HL-60 (cell line): ENCODE measurements at regions not wholly inside any gene's neighbourhood (a gene's known extent, or its start where the extent isn't known, plus 50 kb on each side); places are given as distances from the start of the nearest gene placed in this dataset.

Source experiments
- DNase-seq, 2 experiments: peaks; one replicate each; pipeline ENCODE4 v3.0.0-alpha.2; 2010 to 2020; ENCODE audit warnings: low read depth in 1 of 2, low spot score in 1 of 2
- H3K27ac ChIP-seq: fragments of 250-450 bp; sonication (Bioruptor Pico); replicated peaks from 2 replicates; pipeline ENCODE4 v1.5.1; 2020; ENCODE audit warnings: mild to moderate bottlenecking, moderate library complexity
- H3K27me3 ChIP-seq: fragments of 250-450 bp; sonication (Bioruptor Pico); 2 replicates; pipeline ENCODE4 v1.5.1; 2021; ENCODE audit warnings: mild to moderate bottlenecking, moderate library complexity; ENCODE audit not compliant: insufficient read depth, poor library complexity, severe bottlenecking
- H3K4me3 ChIP-seq: replicated peaks from 2 replicates; pipeline ENCODE4 v1.5.1; 2011; ENCODE audit warnings: mild to moderate bottlenecking, control low read depth, low read length; ENCODE audit not compliant: insufficient read depth
- GABPA ChIP-seq: IDR thresholded peaks from 2 replicates; pipeline ENCODE4 v1.6.1; 2012; ENCODE audit warnings: low read depth
- POLR2AphosphoS5 ChIP-seq: IDR thresholded peaks from 2 replicates; pipeline ENCODE4 v1.6.1; 2012; ENCODE audit warnings: low read depth
- SPI1 ChIP-seq: IDR thresholded peaks from 2 replicates; pipeline ENCODE4 v1.6.1; 2012; ENCODE audit warnings: low read depth, mild to moderate bottlenecking, borderline replicate concordance
- TF ChIP-seq, protein P1 (sequence below): IDR thresholded peaks from one replicate; pipeline ENCODE4 v1.5.1; 2011; ENCODE audit warnings: low read length, control low read depth, inconsistent platforms; ENCODE audit not compliant: insufficient read depth
- TF ChIP-seq, protein P2 (sequence below): IDR thresholded peaks from 2 replicates; pipeline ENCODE4 v1.6.1; 2012; ENCODE audit warnings: low read depth; ENCODE audit not compliant: insufficient replicate concordance

DNA sequence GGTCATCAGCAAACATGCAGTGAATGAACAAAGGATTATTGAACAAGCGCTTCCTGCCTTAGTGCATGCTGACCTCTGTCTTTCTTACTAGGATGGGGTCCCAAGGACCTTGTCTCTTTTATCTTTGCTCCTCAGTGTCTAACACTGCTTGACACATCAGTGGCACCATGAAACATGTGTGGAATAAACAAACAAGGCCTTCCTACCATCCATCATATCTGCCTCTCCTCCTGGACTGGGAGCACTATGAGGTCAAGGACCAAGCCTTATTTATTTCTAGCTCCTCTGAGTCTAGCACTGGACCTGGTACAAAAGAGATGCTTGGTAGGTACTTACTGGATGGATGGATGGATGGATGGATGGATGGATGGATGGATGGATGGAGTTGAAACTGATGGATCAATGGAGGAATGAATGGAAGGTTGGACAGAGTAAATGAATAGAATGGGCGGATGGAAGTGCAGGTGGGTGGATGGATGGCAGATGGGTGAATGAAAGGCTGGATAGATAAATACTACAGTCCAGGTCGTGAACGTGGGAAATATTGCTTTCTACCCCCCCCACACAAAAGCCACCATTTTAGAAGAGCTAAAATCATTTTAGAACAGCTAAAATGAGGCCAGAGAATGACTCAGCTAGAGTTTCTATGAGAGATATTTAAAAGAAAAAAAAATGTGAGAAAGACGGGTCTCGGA lies 104.1 kb upstream of the PTPN1 start:
- no peaks in the 10 kb centered on the region for H3K27me3 ChIP-seq
- TF ChIP-seq, protein P1, sequence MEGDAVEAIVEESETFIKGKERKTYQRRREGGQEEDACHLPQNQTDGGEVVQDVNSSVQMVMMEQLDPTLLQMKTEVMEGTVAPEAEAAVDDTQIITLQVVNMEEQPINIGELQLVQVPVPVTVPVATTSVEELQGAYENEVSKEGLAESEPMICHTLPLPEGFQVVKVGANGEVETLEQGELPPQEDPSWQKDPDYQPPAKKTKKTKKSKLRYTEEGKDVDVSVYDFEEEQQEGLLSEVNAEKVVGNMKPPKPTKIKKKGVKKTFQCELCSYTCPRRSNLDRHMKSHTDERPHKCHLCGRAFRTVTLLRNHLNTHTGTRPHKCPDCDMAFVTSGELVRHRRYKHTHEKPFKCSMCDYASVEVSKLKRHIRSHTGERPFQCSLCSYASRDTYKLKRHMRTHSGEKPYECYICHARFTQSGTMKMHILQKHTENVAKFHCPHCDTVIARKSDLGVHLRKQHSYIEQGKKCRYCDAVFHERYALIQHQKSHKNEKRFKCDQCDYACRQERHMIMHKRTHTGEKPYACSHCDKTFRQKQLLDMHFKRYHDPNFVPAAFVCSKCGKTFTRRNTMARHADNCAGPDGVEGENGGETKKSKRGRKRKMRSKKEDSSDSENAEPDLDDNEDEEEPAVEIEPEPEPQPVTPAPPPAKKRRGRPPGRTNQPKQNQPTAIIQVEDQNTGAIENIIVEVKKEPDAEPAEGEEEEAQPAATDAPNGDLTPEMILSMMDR = no peak
- TF ChIP-seq SPI1 = no peak
- TF ChIP-seq, protein P2, sequence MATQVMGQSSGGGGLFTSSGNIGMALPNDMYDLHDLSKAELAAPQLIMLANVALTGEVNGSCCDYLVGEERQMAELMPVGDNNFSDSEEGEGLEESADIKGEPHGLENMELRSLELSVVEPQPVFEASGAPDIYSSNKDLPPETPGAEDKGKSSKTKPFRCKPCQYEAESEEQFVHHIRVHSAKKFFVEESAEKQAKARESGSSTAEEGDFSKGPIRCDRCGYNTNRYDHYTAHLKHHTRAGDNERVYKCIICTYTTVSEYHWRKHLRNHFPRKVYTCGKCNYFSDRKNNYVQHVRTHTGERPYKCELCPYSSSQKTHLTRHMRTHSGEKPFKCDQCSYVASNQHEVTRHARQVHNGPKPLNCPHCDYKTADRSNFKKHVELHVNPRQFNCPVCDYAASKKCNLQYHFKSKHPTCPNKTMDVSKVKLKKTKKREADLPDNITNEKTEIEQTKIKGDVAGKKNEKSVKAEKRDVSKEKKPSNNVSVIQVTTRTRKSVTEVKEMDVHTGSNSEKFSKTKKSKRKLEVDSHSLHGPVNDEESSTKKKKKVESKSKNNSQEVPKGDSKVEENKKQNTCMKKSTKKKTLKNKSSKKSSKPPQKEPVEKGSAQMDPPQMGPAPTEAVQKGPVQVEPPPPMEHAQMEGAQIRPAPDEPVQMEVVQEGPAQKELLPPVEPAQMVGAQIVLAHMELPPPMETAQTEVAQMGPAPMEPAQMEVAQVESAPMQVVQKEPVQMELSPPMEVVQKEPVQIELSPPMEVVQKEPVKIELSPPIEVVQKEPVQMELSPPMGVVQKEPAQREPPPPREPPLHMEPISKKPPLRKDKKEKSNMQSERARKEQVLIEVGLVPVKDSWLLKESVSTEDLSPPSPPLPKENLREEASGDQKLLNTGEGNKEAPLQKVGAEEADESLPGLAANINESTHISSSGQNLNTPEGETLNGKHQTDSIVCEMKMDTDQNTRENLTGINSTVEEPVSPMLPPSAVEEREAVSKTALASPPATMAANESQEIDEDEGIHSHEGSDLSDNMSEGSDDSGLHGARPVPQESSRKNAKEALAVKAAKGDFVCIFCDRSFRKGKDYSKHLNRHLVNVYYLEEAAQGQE = no peak
- no peak for TF ChIP-seq GABPA
- TF ChIP-seq POLR2AphosphoS5 = no peak
- no peak overlapping the region for H3K27ac ChIP-seq
- no peak overlapping the region for H3K4me3 ChIP-seq
- DNase-seq = no peak

DNA sequence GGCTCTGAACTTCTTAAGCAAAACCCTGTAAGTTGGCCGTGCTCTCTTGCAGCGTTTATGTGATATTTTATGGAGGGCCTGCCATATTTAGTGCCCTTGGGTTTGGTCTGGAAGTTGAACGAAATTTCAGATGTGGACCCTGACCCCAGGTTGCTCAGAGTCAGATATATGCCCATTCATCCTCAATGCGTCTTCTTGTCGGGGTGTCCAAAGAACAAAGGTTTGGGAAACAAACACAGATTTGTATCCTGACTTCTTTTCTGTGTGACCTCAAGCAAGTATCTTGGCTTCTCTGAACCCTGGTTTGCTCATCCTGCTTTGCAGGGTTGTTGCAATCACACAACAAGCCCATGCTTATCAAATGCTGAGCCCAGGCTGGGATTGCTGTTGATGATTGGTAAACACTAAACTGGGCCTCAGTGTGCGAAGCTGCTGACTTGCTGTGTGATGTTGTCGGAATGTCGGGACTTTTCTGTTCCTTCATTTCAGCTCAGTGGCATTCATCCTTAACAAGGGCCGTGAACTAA lies 103.5 kb upstream of the PTPN1 start:
- TF ChIP-seq, protein P2 = no peak
- TF ChIP-seq GABPA = no peak
- no peak for TF ChIP-seq POLR2AphosphoS5
- TF ChIP-seq, protein P1 = no peak

DNA sequence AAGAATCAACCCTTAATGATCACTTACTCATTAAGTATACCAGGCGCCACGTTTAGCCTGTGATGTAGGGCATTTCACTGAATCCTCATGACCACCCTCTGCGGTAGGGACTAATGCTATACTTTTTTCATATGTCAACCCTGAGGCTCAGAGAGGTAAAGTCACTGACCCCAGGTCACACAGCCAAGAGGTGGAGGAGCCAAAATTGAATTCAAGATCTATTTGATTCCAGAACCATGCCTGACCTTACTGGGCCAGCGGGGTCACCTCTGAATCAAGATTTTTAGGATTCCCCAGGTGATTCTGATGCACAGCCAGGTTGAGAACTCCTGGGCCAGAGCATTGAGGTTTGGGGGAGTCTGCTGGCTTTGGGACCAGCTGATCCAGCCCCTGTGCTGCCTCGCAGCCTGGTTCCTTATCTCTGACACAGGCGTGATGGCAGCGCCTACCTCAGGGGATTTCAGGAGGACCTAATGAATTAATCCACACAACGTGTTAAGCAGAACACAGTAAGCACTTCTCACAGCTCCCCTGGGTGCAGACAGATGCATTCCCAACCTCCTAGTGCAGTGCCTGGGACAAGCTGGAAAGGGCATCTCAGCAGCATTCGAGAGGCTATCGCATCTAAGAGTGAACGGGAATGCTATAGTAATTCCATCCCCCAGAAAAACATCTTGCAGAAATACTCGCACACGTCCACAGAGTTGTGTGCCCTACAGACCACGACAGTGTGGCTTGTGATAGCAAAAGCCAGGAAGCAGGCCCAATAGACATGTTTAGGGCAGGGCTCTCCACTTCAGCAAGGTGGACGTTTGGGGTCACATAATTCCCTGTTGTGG lies 101.4 kb upstream of the PTPN1 start:
- no peak for DNase-seq
- TF ChIP-seq POLR2AphosphoS5 (no peak), GABPA (no peak), SPI1 (no peak)
- TF ChIP-seq, protein P2 = no peak
- TF ChIP-seq, protein P1 = no peak
- Histone ChIP-seq H3K27ac (no peak overlapping the region), H3K27me3 (no peaks in the 10 kb centered on the region), H3K4me3 (no peak overlapping the region)

More for the DNA sequence above, 103.5 kb upstream of the PTPN1 start:
- Histone ChIP-seq H3K27me3 (no peaks in the 10 kb centered on the region), H3K27ac (no peak overlapping the region), H3K4me3 (no peak overlapping the region)
- DNase-seq = no peak
